GM12878 (cell line): ENCODE measurements at regions not wholly inside any gene's neighbourhood (a gene's known extent, or its start where the extent isn't known, plus 50 kb on each side); places are given as distances from the start of the nearest gene placed in this dataset.

ENCODE experiments used
- CHD2 ChIP-seq: IDR thresholded peaks from 2 replicates; pipeline ENCODE4 v1.6.1; 2011; ENCODE audit warnings: low read depth, low read length, improper control_type of control experiment, borderline replicate concordance
- EED ChIP-seq: sonication (generic); IDR thresholded peaks from 2 replicates; pipeline ENCODE4 v1.6.1; 2016; ENCODE audit warnings: antibody characterized with exemption, low read depth
- EP300 ChIP-seq, 2 experiments: fragments of 150-350 bp in 1 of 2; IDR thresholded peaks; 2 replicates each; pipeline ENCODE4 v1.6.1; 2011 to 2012; ENCODE audit warnings: low read depth in 2 of 2, low read length in 2 of 2, borderline replicate concordance in 1 of 2, improper control_type of control experiment in 1 of 2, inconsistent platforms in 1 of 2; ENCODE audit not compliant: control insufficient read depth in 1 of 2
- POLR2AphosphoS5 ChIP-seq: IDR thresholded peaks from 2 replicates; pipeline ENCODE4 v1.6.1; 2011; ENCODE audit warnings: mild to moderate bottlenecking, low read length, inconsistent platforms
- RELA ChIP-seq: fragments of 450-650 bp; IDR thresholded peaks from 2 replicates; pipeline ENCODE4 v1.8.0; 2014; ENCODE audit warnings: borderline replicate concordance; ENCODE audit not compliant: partially characterized antibody
- RFX5 ChIP-seq: IDR thresholded peaks from 2 replicates; pipeline ENCODE4 v1.6.1; 2011; ENCODE audit warnings: low read depth, low read length, improper control_type of control experiment
- SMAD1 ChIP-seq: fragments of 450-650 bp; IDR thresholded peaks from 2 replicates; pipeline ENCODE4 v1.6.1; 2018; ENCODE audit warnings: mild to moderate bottlenecking, low read depth; ENCODE audit not compliant: partially characterized antibody
- USF2 ChIP-seq: IDR thresholded peaks from 2 replicates; pipeline ENCODE4 v1.6.1; 2011; ENCODE audit warnings: low read depth, low read length, improper control_type of control experiment, borderline replicate concordance

DNA sequence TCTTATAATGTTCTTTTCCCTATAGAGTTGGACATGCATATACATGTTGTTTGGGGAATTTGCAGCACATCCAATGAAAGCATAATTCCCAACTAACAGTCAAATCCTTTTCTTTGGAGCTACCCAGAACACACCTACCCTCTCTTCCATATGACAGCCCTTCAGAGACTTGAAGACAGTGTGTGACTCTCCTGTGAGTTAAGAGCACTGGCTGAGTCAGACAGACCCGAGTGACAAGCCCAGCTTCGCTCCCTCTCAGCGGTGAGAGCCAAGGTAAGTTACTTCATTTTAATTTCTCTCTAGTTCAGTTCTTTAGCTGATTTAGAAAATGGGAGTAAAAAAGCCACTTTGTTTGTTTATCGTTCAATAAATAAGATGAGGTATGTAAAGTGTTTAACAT lies 86.3 kb downstream of the RTL9 start:
- TF ChIP-seq RELA (no peak), RFX5 (no peak), CHD2 (no peak), EED (no peak), USF2 (no peak), POLR2AphosphoS5 (no peak), EP300 (IDR thresholded peaks at IDR 0.05; ENCODE audit: borderline replicate concordance in 1 of 2, control insufficient read depth in 1 of 2, low read depth in 2 of 2, low read length in 2 of 2) (no peak), SMAD1 (no peak)
